ENCODE measurements at regions not wholly inside any gene's neighbourhood (a gene's known extent, or its start where the extent isn't known, plus 50 kb on each side); places are given as distances from the start of the nearest gene placed in this dataset.

DNA sequence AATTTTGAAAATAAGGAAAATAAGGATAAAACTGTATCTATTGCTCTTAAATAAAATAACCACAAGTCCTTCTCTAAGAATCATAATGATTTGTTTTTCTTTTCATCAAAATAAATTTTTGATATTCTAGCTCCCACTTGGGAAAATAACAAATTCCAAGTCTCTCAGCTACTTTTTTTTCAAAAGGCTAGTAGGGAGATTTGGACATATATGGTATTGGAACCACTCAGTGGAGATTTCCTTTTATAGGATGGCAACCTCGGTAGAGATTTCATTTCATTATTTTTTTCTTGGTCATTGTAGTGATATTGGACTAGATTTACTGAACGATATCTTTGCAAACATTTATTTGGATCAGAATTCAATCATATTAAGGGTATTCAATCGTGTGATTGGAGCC is 69.5 kb upstream of the PRKG1 start:
- TF ChIP-seq, protein P1, sequence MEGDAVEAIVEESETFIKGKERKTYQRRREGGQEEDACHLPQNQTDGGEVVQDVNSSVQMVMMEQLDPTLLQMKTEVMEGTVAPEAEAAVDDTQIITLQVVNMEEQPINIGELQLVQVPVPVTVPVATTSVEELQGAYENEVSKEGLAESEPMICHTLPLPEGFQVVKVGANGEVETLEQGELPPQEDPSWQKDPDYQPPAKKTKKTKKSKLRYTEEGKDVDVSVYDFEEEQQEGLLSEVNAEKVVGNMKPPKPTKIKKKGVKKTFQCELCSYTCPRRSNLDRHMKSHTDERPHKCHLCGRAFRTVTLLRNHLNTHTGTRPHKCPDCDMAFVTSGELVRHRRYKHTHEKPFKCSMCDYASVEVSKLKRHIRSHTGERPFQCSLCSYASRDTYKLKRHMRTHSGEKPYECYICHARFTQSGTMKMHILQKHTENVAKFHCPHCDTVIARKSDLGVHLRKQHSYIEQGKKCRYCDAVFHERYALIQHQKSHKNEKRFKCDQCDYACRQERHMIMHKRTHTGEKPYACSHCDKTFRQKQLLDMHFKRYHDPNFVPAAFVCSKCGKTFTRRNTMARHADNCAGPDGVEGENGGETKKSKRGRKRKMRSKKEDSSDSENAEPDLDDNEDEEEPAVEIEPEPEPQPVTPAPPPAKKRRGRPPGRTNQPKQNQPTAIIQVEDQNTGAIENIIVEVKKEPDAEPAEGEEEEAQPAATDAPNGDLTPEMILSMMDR (conservative IDR thresholded peaks at IDR 0.05; ENCODE audit: low read depth, low read length), result no peak
- TF ChIP-seq RAD21 (IDR thresholded peaks at IDR 0.05; ENCODE audit: low read length), result no peak
- TF ChIP-seq POLR2A (IDR thresholded peaks at IDR 0.05; ENCODE audit: low read depth, low read length), result no peak
- no peak for TF ChIP-seq RFX5 (IDR thresholded peaks at IDR 0.05; ENCODE audit: low read depth, low read length)
- TF ChIP-seq CEBPB (IDR thresholded peaks at IDR 0.05; ENCODE audit: low read depth, low read length), result no peak
- TF ChIP-seq RCOR1 (IDR thresholded peaks at IDR 0.05; ENCODE audit: insufficient replicate concordance, low read length), result no peak
- TF ChIP-seq MAZ (IDR thresholded peaks at IDR 0.05; ENCODE audit: borderline replicate concordance, low read depth, low read length), result no peak
- TF ChIP-seq, protein P2, sequence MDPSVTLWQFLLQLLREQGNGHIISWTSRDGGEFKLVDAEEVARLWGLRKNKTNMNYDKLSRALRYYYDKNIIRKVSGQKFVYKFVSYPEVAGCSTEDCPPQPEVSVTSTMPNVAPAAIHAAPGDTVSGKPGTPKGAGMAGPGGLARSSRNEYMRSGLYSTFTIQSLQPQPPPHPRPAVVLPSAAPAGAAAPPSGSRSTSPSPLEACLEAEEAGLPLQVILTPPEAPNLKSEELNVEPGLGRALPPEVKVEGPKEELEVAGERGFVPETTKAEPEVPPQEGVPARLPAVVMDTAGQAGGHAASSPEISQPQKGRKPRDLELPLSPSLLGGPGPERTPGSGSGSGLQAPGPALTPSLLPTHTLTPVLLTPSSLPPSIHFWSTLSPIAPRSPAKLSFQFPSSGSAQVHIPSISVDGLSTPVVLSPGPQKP (IDR thresholded peaks at IDR 0.05; ENCODE audit: borderline replicate concordance, low read depth, low read length), result no peak
- no peak for TF ChIP-seq MXI1 (IDR thresholded peaks at IDR 0.05; ENCODE audit: borderline replicate concordance, low read depth, low read length)
- TF ChIP-seq BHLHE40 (IDR thresholded peaks at IDR 0.05; ENCODE audit: low read depth, low read length), result no peak
- no peak for TF ChIP-seq SMC3 (IDR thresholded peaks at IDR 0.05; ENCODE audit: low read depth, low read length)

All from IMR-90 (cell line).